ENCODE measurements at regions not wholly inside any gene's neighbourhood (a gene's known extent, or its start where the extent isn't known, plus 50 kb on each side); places are given as distances from the start of the nearest gene placed in this dataset.

DNA sequence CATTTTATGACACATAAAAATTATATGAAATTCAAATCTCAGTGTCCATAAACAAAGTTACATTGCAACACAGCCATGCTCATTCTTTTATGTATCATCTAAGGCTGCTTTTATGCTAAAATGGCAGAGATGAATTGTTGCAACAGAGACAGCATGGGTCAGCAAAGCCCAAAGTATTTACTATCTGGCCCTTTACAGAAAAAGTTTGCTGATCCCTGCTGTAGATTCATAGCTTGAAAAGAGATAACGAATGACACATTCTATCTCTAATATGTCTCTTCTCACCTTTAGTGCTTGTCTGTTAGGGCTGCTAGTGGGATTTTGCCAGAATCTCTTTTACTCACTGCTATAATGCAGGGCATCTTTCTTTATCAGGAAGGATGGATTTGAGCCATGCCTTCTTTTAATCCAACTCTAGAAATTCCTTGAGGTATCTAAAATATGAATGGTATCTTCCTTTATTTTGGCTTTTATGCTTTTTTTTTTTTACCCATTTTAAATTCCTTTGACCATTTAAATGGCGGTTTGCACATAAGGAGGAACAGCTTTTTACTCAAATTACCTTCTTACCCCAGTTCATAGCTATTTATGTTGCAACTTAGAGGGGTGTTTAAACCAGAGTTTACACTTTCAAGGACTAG, 598.2 kb downstream of the PLPP3 start:
- no peak for TF ChIP-seq CTCF (IDR thresholded peaks at IDR 0.05; ENCODE audit: extremely low read depth, insufficient read depth, missing control alignments)
- in situ Hi-C loops (cut with MboI; ENCODE audit: low pct_unique_long_range_greater_than_20kb, low sequenced_read_pairs, unreplicated experiment): no loop called here
- no peak for DNase-seq (ENCODE audit: low spot score)

DNA sequence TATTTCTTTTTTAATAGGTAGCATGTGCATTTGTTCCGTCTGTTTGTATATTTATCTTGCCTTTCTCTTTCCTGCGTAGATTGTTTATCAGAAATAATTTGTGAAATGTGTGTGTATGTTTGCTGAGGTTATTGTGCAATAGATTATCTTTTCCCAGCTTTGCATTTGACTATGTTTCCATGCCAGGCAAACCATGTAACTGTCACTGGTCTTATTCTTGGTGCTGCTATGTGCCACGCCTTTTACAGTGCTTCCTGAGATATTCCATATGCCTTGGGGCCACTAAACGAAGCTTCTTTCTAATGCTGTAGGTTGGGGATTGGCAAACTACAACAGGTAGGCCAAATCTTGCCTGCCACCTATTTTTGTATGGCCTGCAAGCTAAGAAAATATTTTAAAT, 598.8 kb downstream of the PLPP3 start:
- in situ Hi-C loops (cut with MboI; ENCODE audit: low pct_unique_long_range_greater_than_20kb, low sequenced_read_pairs, unreplicated experiment): no loop called here
- TF ChIP-seq CTCF (IDR thresholded peaks at IDR 0.05; ENCODE audit: extremely low read depth, insufficient read depth, missing control alignments): no peak
- DNase-seq (ENCODE audit: low spot score): no peak

- TF ChIP-seq CTCF (IDR thresholded peaks at IDR 0.05; ENCODE audit: extremely low read depth, insufficient read depth, missing control alignments): no peak
- in situ Hi-C loops (cut with MboI; ENCODE audit: low pct_unique_long_range_greater_than_20kb, low sequenced_read_pairs, unreplicated experiment): loop anchor here (25.0 kb wide), 1 partner anchor 113 kb away; no protein-coding TSS in a partner anchor
- no peak for DNase-seq (ENCODE audit: low spot score)
Observed at GRCh38 chr1:55974714-55975441, 604.5 kb downstream of the PLPP3 start.

- in situ Hi-C loops (cut with MboI; ENCODE audit: low pct_unique_long_range_greater_than_20kb, low sequenced_read_pairs, unreplicated experiment): loop anchor here (25.0 kb wide), 1 partner anchor 108 kb away; no protein-coding TSS in a partner anchor
- no peak for TF ChIP-seq CTCF (IDR thresholded peaks at IDR 0.05; ENCODE audit: extremely low read depth, insufficient read depth, missing control alignments)
- DNase-seq (ENCODE audit: low spot score): no peak
Observed at GRCh38 chr1:55970526-55971110, 608.7 kb downstream of the PLPP3 start.

- in situ Hi-C loops (cut with MboI; ENCODE audit: low pct_unique_long_range_greater_than_20kb, low sequenced_read_pairs, unreplicated experiment): loop anchor here (25.0 kb wide), 1 partner anchor 107 kb away; no protein-coding TSS in a partner anchor
- no peak for TF ChIP-seq CTCF (IDR thresholded peaks at IDR 0.05; ENCODE audit: extremely low read depth, insufficient read depth, missing control alignments)
- no peak for DNase-seq (ENCODE audit: low spot score)
Observed at GRCh38 chr1:55969322-55969721, 610.0 kb downstream of the PLPP3 start.

- no peak for TF ChIP-seq CTCF (IDR thresholded peaks at IDR 0.05; ENCODE audit: extremely low read depth, insufficient read depth, missing control alignments)
- in situ Hi-C loops (cut with MboI; ENCODE audit: low pct_unique_long_range_greater_than_20kb, low sequenced_read_pairs, unreplicated experiment): loop anchor here (25.0 kb wide), 1 partner anchor 106 kb away; no protein-coding TSS in a partner anchor
- DNase-seq (ENCODE audit: low spot score): no peak
Observed at GRCh38 chr1:55968661-55969060, 610.7 kb downstream of the PLPP3 start.
